ENCODE measurements at regions not wholly inside any gene's neighbourhood (a gene's known extent, or its start where the extent isn't known, plus 50 kb on each side); places are given as distances from the start of the nearest gene placed in this dataset.

DNA sequence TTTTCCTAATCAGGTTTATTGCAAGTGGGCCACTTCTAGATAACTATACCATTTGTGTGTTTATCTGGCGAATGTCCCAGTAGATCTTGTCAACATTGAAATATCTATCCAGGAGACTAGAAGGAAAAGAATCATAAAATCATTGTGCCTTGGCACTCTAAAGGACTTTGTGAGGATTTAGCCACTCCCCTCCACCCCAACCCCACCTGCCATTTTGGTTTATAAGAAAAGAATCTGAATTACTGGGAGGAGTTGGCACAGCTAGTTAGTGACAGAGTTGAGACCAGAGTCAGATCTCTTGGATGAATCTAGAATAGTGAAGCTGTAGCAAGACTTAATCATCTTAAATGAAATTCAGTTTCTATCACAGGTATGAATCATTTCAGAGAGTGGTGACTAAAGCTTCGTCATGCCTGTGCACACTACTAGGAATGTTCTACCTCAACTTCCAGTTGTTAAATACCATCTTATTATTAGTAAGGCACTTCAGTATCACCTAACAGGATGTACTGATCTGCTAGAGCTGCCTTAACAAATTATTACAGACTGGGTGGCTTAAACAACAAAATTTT is 212.7 kb upstream of the SLC14A2 start:
- no peak overlapping the region for H3K4me3 ChIP-seq (ENCODE audit: low read depth, low read length)
- no peaks in the 10 kb centered on the region for H3K36me3 ChIP-seq (ENCODE audit: control insufficient read depth, insufficient read depth, low read length)
- H3K9ac ChIP-seq (ENCODE audit: low read depth, low read length) = no peak overlapping the region
- no peaks in the 10 kb centered on the region for H3K27me3 ChIP-seq (ENCODE audit: control insufficient read depth, insufficient read depth, low read length)
- no peaks in the 10 kb centered on the region for H3K9me3 ChIP-seq (ENCODE audit: control insufficient read depth, insufficient read depth, low read length)
- H3K27ac ChIP-seq (ENCODE audit: low read depth, low read length) = no peak overlapping the region
- H3K4me1 ChIP-seq (ENCODE audit: control insufficient read depth, insufficient read depth, low read length) = no peaks in the 10 kb centered on the region

DNA sequence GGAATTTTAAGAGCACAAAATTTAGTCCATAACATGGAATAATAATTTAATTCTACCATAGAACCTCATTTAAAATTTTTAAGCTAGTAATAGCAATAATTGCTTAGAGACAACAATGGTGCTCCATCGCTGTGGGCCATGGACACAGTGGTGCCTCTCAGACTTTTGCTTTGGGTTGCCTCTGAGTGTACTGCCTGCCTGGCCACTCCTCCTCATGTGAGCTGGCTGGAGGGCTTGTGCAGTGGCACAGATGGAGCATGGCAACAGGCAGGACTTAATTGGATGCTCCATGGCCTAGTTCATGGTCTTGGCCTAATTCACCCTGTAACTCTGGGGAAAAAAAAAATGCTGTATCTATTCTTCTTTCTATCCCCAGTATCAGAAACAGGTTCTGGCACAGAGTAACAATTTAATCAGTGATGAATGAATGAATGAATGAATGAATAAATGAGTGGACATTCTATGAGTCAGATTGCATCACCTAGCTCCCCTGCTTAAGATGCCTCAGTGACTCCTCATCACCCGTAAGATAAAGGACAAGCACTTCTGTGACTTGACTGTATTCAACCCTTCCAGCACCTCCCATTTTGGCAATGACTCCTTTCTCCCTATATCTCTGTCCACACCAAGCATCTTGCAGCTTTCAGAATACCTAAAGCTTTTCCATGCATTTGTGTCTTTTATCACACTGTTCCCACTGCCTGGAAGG is 211.8 kb upstream of the SLC14A2 start:
- no peaks in the 10 kb centered on the region for H3K4me1 ChIP-seq (ENCODE audit: control insufficient read depth, insufficient read depth, low read length)
- H3K9me3 ChIP-seq (ENCODE audit: control insufficient read depth, insufficient read depth, low read length) = no peaks in the 10 kb centered on the region
- no peak overlapping the region for H3K9ac ChIP-seq (ENCODE audit: low read depth, low read length)
- no peaks in the 10 kb centered on the region for H3K27me3 ChIP-seq (ENCODE audit: control insufficient read depth, insufficient read depth, low read length)
- H3K27ac ChIP-seq (ENCODE audit: low read depth, low read length) = no peak overlapping the region
- no peaks in the 10 kb centered on the region for H3K36me3 ChIP-seq (ENCODE audit: control insufficient read depth, insufficient read depth, low read length)
- H3K4me3 ChIP-seq (ENCODE audit: low read depth, low read length) = no peak overlapping the region

DNA sequence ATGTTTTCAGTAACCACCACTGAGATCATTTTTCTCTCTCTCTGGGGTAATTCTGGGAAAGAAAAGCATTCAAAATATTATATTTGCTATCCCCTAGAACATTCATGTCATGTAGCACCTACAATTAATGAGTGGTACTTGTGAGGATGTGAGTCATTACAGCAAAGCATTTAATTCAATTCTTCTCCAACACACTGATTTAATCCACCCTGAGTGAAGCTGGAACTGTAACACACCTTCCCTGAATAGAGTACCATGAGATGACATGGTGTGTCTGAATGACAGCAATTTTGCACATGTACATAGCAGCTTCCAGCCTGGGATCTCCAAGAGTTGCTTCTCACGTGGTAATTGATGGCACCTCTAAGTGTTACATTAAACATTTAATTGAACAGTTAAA is 207.1 kb upstream of the SLC14A2 start:
- Histone ChIP-seq H3K4me1 (ENCODE audit: control insufficient read depth, insufficient read depth, low read length) (peaks cover 8% of the 10 kb centered on the region; the same call in 1 of the 2 replicates), H3K9ac (ENCODE audit: low read depth, low read length) (no peak overlapping the region), H3K27ac (ENCODE audit: low read depth, low read length) (no peak overlapping the region), H3K4me3 (ENCODE audit: low read depth, low read length) (no peak overlapping the region), H3K27me3 (ENCODE audit: control insufficient read depth, insufficient read depth, low read length) (no peaks in the 10 kb centered on the region), H3K36me3 (ENCODE audit: control insufficient read depth, insufficient read depth, low read length) (no peaks in the 10 kb centered on the region), H3K9me3 (ENCODE audit: control insufficient read depth, insufficient read depth, low read length) (no peaks in the 10 kb centered on the region)

GRCh38 chr18:45409971-45410370 is 205.3 kb upstream of the SLC14A2 start:
- peaks cover 14% of the 10 kb centered on the region for H3K4me1 ChIP-seq (ENCODE audit: control insufficient read depth, insufficient read depth, low read length)
- no peak overlapping the region for H3K27ac ChIP-seq (ENCODE audit: low read depth, low read length)
- no peaks in the 10 kb centered on the region for H3K27me3 ChIP-seq (ENCODE audit: control insufficient read depth, insufficient read depth, low read length)
- no peaks in the 10 kb centered on the region for H3K9me3 ChIP-seq (ENCODE audit: control insufficient read depth, insufficient read depth, low read length)
- H3K9ac ChIP-seq (ENCODE audit: low read depth, low read length) = no peak overlapping the region
- no peak overlapping the region for H3K4me3 ChIP-seq (ENCODE audit: low read depth, low read length)
- H3K36me3 ChIP-seq (ENCODE audit: control insufficient read depth, insufficient read depth, low read length) = no peaks in the 10 kb centered on the region

DNA sequence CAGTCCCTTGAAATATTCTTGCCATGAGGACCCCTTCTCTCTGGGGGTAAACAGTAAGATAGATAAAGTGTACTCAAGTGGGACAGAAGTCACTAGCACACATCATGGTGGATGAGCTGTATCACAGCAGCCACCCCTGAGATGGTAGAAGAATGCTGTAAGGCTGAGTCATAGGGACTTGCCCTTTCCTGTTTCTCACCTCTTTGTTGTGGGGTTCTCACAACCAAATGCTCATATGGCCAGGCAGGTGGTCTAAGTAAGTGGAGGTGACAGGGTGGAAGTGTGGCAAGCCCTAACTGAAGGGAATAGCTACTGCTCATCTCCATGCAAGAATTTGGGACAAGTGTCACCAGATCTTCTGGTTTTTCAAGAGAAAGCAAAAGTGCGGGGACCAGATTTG is 202.7 kb upstream of the SLC14A2 start:
- Histone ChIP-seq H3K36me3 (ENCODE audit: control insufficient read depth, insufficient read depth, low read length) (no peaks in the 10 kb centered on the region), H3K9me3 (ENCODE audit: control insufficient read depth, insufficient read depth, low read length) (no peaks in the 10 kb centered on the region), H3K27ac (ENCODE audit: low read depth, low read length) (no peak overlapping the region), H3K9ac (ENCODE audit: low read depth, low read length) (no peak overlapping the region), H3K4me1 (ENCODE audit: control insufficient read depth, insufficient read depth, low read length) (peaks cover 35% of the 10 kb centered on the region), H3K4me3 (ENCODE audit: low read depth, low read length) (no peak overlapping the region), H3K27me3 (ENCODE audit: control insufficient read depth, insufficient read depth, low read length) (no peaks in the 10 kb centered on the region)

GRCh38 chr18:45413180-45413836 is 202.0 kb upstream of the SLC14A2 start:
- H3K9me3 ChIP-seq (ENCODE audit: control insufficient read depth, insufficient read depth, low read length) = no peaks in the 10 kb centered on the region
- no peak overlapping the region for H3K27ac ChIP-seq (ENCODE audit: low read depth, low read length)
- H3K9ac ChIP-seq (ENCODE audit: low read depth, low read length) = no peak overlapping the region
- H3K4me1 ChIP-seq (ENCODE audit: control insufficient read depth, insufficient read depth, low read length) = peaks cover 35% of the 10 kb centered on the region
- no peaks in the 10 kb centered on the region for H3K36me3 ChIP-seq (ENCODE audit: control insufficient read depth, insufficient read depth, low read length)
- no peaks in the 10 kb centered on the region for H3K27me3 ChIP-seq (ENCODE audit: control insufficient read depth, insufficient read depth, low read length)
- no peak overlapping the region for H3K4me3 ChIP-seq (ENCODE audit: low read depth, low read length)

DNA sequence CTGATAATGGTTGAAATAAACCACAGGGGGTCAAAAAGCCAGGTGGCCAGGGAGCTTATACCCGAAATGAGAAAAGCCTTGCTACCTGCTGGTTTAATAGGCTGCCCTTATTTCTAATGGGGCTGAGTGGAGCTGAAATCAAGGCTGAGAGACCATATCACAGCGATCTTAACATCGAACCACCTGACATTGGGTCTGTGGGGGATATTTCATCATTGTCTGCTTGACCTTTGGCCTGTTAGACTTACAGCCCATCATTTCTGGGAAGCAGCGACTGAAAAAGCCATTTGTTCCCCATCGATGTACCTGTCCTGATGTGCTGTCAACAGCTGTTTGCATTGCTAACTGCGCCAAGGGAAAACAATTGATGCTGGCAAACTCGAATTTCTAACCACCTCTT is 199.7 kb upstream of the SLC14A2 start:
- no peaks in the 10 kb centered on the region for H3K36me3 ChIP-seq (ENCODE audit: control insufficient read depth, insufficient read depth, low read length)
- H3K9me3 ChIP-seq (ENCODE audit: control insufficient read depth, insufficient read depth, low read length) = no peaks in the 10 kb centered on the region
- H3K4me3 ChIP-seq (ENCODE audit: low read depth, low read length) = no peak overlapping the region
- peaks cover 35% of the 10 kb centered on the region for H3K4me1 ChIP-seq (ENCODE audit: control insufficient read depth, insufficient read depth, low read length)
- no peak overlapping the region for H3K27ac ChIP-seq (ENCODE audit: low read depth, low read length)
- no peaks in the 10 kb centered on the region for H3K27me3 ChIP-seq (ENCODE audit: control insufficient read depth, insufficient read depth, low read length)
- no peak overlapping the region for H3K9ac ChIP-seq (ENCODE audit: low read depth, low read length)

DNA sequence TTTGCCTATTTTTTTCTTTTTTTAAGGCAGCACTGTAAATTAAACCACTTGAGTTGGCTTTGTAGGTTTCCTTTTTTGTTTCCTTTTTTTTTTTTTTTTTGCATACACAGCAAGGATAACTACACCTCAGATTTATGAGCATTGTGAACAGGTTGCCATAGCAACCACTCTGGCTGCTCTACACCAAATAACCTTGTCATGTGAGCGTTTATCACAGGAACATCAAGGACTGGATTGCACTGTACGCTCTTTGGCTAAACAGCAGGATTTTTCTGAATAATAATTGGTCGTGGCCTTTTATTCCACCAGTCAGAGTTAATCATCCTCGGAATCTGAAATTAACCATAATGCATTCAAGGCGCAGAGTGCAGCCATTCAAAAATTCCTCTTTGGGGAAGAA is 199.1 kb upstream of the SLC14A2 start:
- H3K27me3 ChIP-seq (ENCODE audit: control insufficient read depth, insufficient read depth, low read length) = no peaks in the 10 kb centered on the region
- H3K27ac ChIP-seq (ENCODE audit: low read depth, low read length) = no peak overlapping the region
- no peak overlapping the region for H3K4me3 ChIP-seq (ENCODE audit: low read depth, low read length)
- no peaks in the 10 kb centered on the region for H3K36me3 ChIP-seq (ENCODE audit: control insufficient read depth, insufficient read depth, low read length)
- no peak overlapping the region for H3K9ac ChIP-seq (ENCODE audit: low read depth, low read length)
- peaks cover 35% of the 10 kb centered on the region for H3K4me1 ChIP-seq (ENCODE audit: control insufficient read depth, insufficient read depth, low read length)
- no peaks in the 10 kb centered on the region for H3K9me3 ChIP-seq (ENCODE audit: control insufficient read depth, insufficient read depth, low read length)

- Histone ChIP-seq H3K4me1 (ENCODE audit: control insufficient read depth, insufficient read depth, low read length) (peaks cover 35% of the 10 kb centered on the region), H3K36me3 (ENCODE audit: control insufficient read depth, insufficient read depth, low read length) (no peaks in the 10 kb centered on the region), H3K9ac (ENCODE audit: low read depth, low read length) (no peak overlapping the region), H3K9me3 (ENCODE audit: control insufficient read depth, insufficient read depth, low read length) (no peaks in the 10 kb centered on the region), H3K27me3 (ENCODE audit: control insufficient read depth, insufficient read depth, low read length) (no peaks in the 10 kb centered on the region), H3K27ac (ENCODE audit: low read depth, low read length) (no peak overlapping the region), H3K4me3 (ENCODE audit: low read depth, low read length) (no peak overlapping the region)
Measured at GRCh38 chr18:45417392-45417791, 197.9 kb upstream of the SLC14A2 start.

GRCh38 chr18:45423659-45424058 is 191.6 kb upstream of the SLC14A2 start:
- no peak overlapping the region for H3K27ac ChIP-seq (ENCODE audit: low read depth, low read length)
- no peaks in the 10 kb centered on the region for H3K36me3 ChIP-seq (ENCODE audit: control insufficient read depth, insufficient read depth, low read length)
- no peak overlapping the region for H3K4me3 ChIP-seq (ENCODE audit: low read depth, low read length)
- H3K27me3 ChIP-seq (ENCODE audit: control insufficient read depth, insufficient read depth, low read length) = no peaks in the 10 kb centered on the region
- no peak overlapping the region for H3K9ac ChIP-seq (ENCODE audit: low read depth, low read length)
- no peaks in the 10 kb centered on the region for H3K4me1 ChIP-seq (ENCODE audit: control insufficient read depth, insufficient read depth, low read length)
- H3K9me3 ChIP-seq (ENCODE audit: control insufficient read depth, insufficient read depth, low read length) = no peaks in the 10 kb centered on the region

- Histone ChIP-seq H3K36me3 (ENCODE audit: control insufficient read depth, insufficient read depth, low read length) (no peaks in the 10 kb centered on the region), H3K9me3 (ENCODE audit: control insufficient read depth, insufficient read depth, low read length) (no peaks in the 10 kb centered on the region), H3K9ac (ENCODE audit: low read depth, low read length) (no peak overlapping the region), H3K4me1 (ENCODE audit: control insufficient read depth, insufficient read depth, low read length) (no peaks in the 10 kb centered on the region), H3K27me3 (ENCODE audit: control insufficient read depth, insufficient read depth, low read length) (no peaks in the 10 kb centered on the region), H3K4me3 (ENCODE audit: low read depth, low read length) (no peak overlapping the region), H3K27ac (ENCODE audit: low read depth, low read length) (no peak overlapping the region)
Measured at GRCh38 chr18:45430041-45430440, 185.2 kb upstream of the SLC14A2 start.
